B cell (primary cell): ENCODE measurements at regions not wholly inside any gene's neighbourhood (a gene's known extent, or its start where the extent isn't known, plus 50 kb on each side); places are given as distances from the start of the nearest gene placed in this dataset.

Experiments used
- CTCF ChIP-seq: fragments of 200-600 bp; IDR thresholded peaks from one replicate; pipeline ENCODE4 v1.8.0; 2022; ENCODE audit warnings: antibody characterized with exemption, mild to moderate bottlenecking
- EZH2 ChIP-seq: IDR thresholded peaks from 2 replicates; pipeline ENCODE4 v1.6.1; 2012; ENCODE audit warnings: borderline replicate concordance, low read depth, mild to moderate bottlenecking, moderate library complexity, low read length; ENCODE audit not compliant: insufficient read depth, poor library complexity, severe bottlenecking

GRCh38 chr4:177667687-177668086, 225.4 kb upstream of the AGA start:
- TF ChIP-seq CTCF: no peak
- no peak for TF ChIP-seq EZH2
